SK-N-SH (cell line): ENCODE measurements at regions not wholly inside any gene's neighbourhood (a gene's known extent, or its start where the extent isn't known, plus 50 kb on each side); places are given as distances from the start of the nearest gene placed in this dataset.
A peak's percentile ranks its signal among the peaks of the same experiment; 100 is the strongest.

Experiments used
- CTCF ChIA-PET: fragments of 300-600, 350-600 bp; formaldehyde crosslinking; extraction: SDS; loops from one replicate; lab custom pipeline; 2021; lab: Yijun Ruan, JAX
- POLR2A ChIA-PET: fragments of 350-600 bp; sonication (Branson Sonifier 250); formaldehyde crosslinking; extraction: SDS; loops from one replicate; lab custom pipeline; 2020; ENCODE audit warnings: antibody characterized with exemption, inconsistent platforms; lab: Yijun Ruan, JAX
- DNase-seq: peaks from one replicate; pipeline ENCODE4 v3.0.0; 2012
- H2AFZ ChIP-seq: fragments of 200-600 bp; sonication (generic); 2 replicates; pipeline ENCODE4 v1.8.1; 2016; ENCODE audit warnings: antibody characterized with exemption, mild to moderate bottlenecking, low read depth
- H3F3A ChIP-seq: fragments of 200-600 bp; sonication (generic); replicated peaks from 2 replicates; pipeline ENCODE3; 2016; ENCODE audit warnings: antibody characterized with exemption, mild to moderate bottlenecking; ENCODE audit not compliant: insufficient read depth
- H3K27ac ChIP-seq, 2 experiments: fragments of 200-500 bp in 1 of 2; fragments of 200-600 bp in 1 of 2; sonication (Bioruptor generic) in 1 of 2; sonication (generic), shearing (Covaris generic) in 1 of 2; 2 replicates each; pipeline versions ENCODE4 v1.5.1 to v1.6.1; 2014 to 2016; ENCODE audit warnings: low read depth in 2 of 2, inconsistent platforms in 1 of 2, low read length in 1 of 2, mild to moderate bottlenecking in 1 of 2, mixed read lengths in 1 of 2
- H3K27me3 ChIP-seq: fragments of 200-600 bp; sonication (generic), shearing (Covaris generic); 2 replicates; pipeline ENCODE4 v1.6.1; 2016; ENCODE audit warnings: mixed run types; ENCODE audit not compliant: insufficient read depth
- H3K36me3 ChIP-seq, 2 experiments: fragments of 200-500 bp in 1 of 2; fragments of 200-600 bp in 1 of 2; sonication (Bioruptor generic) in 1 of 2; sonication (generic) in 1 of 2; replicated peaks in 1 of 2; 2 replicates each; pipeline versions ENCODE3 to v1.5.1; 2014 to 2016; ENCODE audit warnings: low read length in 1 of 2, mild to moderate bottlenecking in 1 of 2; ENCODE audit not compliant: insufficient read depth in 2 of 2, control insufficient read depth in 1 of 2
- H3K4me1 ChIP-seq, 2 experiments: fragments of 200-500 bp in 1 of 2; fragments of 200-600 bp in 1 of 2; sonication (Bioruptor generic) in 1 of 2; sonication (generic), shearing (Covaris generic) in 1 of 2; 2 replicates each; pipeline versions ENCODE4 v1.5.1 to v1.6.1; 2014 to 2016; ENCODE audit warnings: low read depth in 1 of 2, low read length in 1 of 2, mixed run types in 1 of 2; ENCODE audit not compliant: insufficient read depth in 2 of 2, control insufficient read depth in 1 of 2
- H3K4me2 ChIP-seq: fragments of 200-600 bp; sonication (generic), shearing (Covaris generic); 2 replicates; pipeline ENCODE4 v1.6.1; 2017; ENCODE audit warnings: mixed run types
- H3K4me3 ChIP-seq, 2 experiments: fragments of 200-500 bp in 1 of 2; fragments of 200-600 bp in 1 of 2; sonication (Bioruptor generic) in 1 of 2; sonication (generic), shearing (Covaris generic) in 1 of 2; 2 replicates each; pipeline versions ENCODE4 v1.5.1 to v1.8.1; 2014 to 2016; ENCODE audit warnings: low read depth in 2 of 2, inconsistent platforms in 1 of 2, low read length in 1 of 2, mild to moderate bottlenecking in 1 of 2, mixed read lengths in 1 of 2, moderate library complexity in 1 of 2
- H3K79me2 ChIP-seq: fragments of 200-600 bp; sonication (generic); 2 replicates; pipeline ENCODE4 v1.8.1; 2017; ENCODE audit warnings: mild to moderate bottlenecking; ENCODE audit not compliant: insufficient read depth
- H3K9ac ChIP-seq: fragments of 200-600 bp; sonication (generic); 2 replicates; pipeline ENCODE4 v1.6.1; 2017; ENCODE audit warnings: mixed run types
- H3K9me2 ChIP-seq: fragments of 200-600 bp; sonication (generic); 2 replicates; pipeline ENCODE4 v1.6.1; 2017; ENCODE audit warnings: mixed run types
- H3K9me3 ChIP-seq: fragments of 200-600 bp; sonication (generic); 2 replicates; pipeline ENCODE4 v1.6.1; 2017; ENCODE audit warnings: mixed run types, mild to moderate bottlenecking, moderate library complexity
- H4K20me1 ChIP-seq: fragments of 200-600 bp; sonication (generic); 2 replicates; pipeline ENCODE4 v1.6.1; 2017; ENCODE audit warnings: mild to moderate bottlenecking, mixed run types; ENCODE audit not compliant: insufficient read depth
- CHD2 ChIP-seq: fragments of 150-350 bp; IDR thresholded peaks from 2 replicates; pipeline ENCODE4 v1.6.1; 2018; ENCODE audit warnings: low read length; ENCODE audit not compliant: partially characterized antibody
- CTCF ChIP-seq: fragments of 200-600 bp; sonication (generic); IDR thresholded peaks from 2 replicates; pipeline ENCODE4 v1.6.1; 2017; ENCODE audit warnings: antibody characterized with exemption, mild to moderate bottlenecking, moderate library complexity
- ELF1 ChIP-seq: IDR thresholded peaks from 2 replicates; pipeline ENCODE4 v1.4.0; 2012
- EP300 ChIP-seq, 2 experiments: IDR thresholded peaks; 2 replicates each; pipeline versions ENCODE4 v1.4.0 to v1.6.1; 2012; ENCODE audit warnings: borderline replicate concordance in 1 of 2, low read depth in 1 of 2, low read length in 1 of 2
- EZH2phosphoT487 ChIP-seq: fragments of 200-600 bp; sonication (generic); IDR thresholded peaks from 2 replicates; pipeline ENCODE4 v1.6.1; 2017; ENCODE audit warnings: low read depth, mixed run types, mild to moderate bottlenecking, antibody characterized with exemption, moderate library complexity, borderline replicate concordance
- FOXJ3 ChIP-seq: sonication (generic); formaldehyde crosslinking; IDR thresholded peaks from 2 replicates; pipeline ENCODE4 v1.5.1; 2020; ENCODE audit warnings: mild to moderate bottlenecking, missing genetic modification reagents
- GABPA ChIP-seq: IDR thresholded peaks from 2 replicates; pipeline ENCODE4 v1.4.0; 2012; ENCODE audit warnings: low read depth, mild to moderate bottlenecking
- GATA2 ChIP-seq: sonication (generic); formaldehyde crosslinking; IDR thresholded peaks from 2 replicates; pipeline ENCODE4 v1.5.0; 2020; ENCODE audit warnings: mild to moderate bottlenecking, missing genetic modification reagents
- MAX ChIP-seq: IDR thresholded peaks from 2 replicates; pipeline ENCODE4 v1.4.0; 2012; ENCODE audit warnings: low read depth
- MXI1 ChIP-seq: IDR thresholded peaks from 2 replicates; pipeline ENCODE4 v1.6.1; 2012; ENCODE audit warnings: mild to moderate bottlenecking, low read depth, low read length, improper control_type of control experiment
- NFIC ChIP-seq: IDR thresholded peaks from 2 replicates; pipeline ENCODE4 v1.4.0; 2012; ENCODE audit warnings: borderline replicate concordance
- POLR2AphosphoS5 ChIP-seq: IDR thresholded peaks from 2 replicates; pipeline ENCODE4 v1.6.1; 2012; ENCODE audit warnings: low read depth, low read length
- RCOR1 ChIP-seq: fragments of 150-350 bp; IDR thresholded peaks from 2 replicates; pipeline ENCODE4 v1.6.1; 2017; ENCODE audit warnings: antibody characterized with exemption, low read length
- REST ChIP-seq: IDR thresholded peaks from 2 replicates; pipeline ENCODE4 v1.6.1; 2012; ENCODE audit warnings: mild to moderate bottlenecking, low read depth, low read length, moderate library complexity
- RXRA ChIP-seq: IDR thresholded peaks from 2 replicates; pipeline ENCODE4 v1.4.0; 2012; ENCODE audit warnings: low read depth, mild to moderate bottlenecking, borderline replicate concordance
- SIN3A ChIP-seq: IDR thresholded peaks from 2 replicates; pipeline ENCODE4 v1.6.1; 2012; ENCODE audit warnings: low read depth, mild to moderate bottlenecking, low read length, moderate library complexity, borderline replicate concordance
- TAF1 ChIP-seq: IDR thresholded peaks from 2 replicates; pipeline ENCODE4 v1.6.1; 2012; ENCODE audit warnings: low read depth, mild to moderate bottlenecking, low read length, moderate library complexity, borderline replicate concordance
- YY1 ChIP-seq: IDR thresholded peaks from 2 replicates; pipeline ENCODE4 v1.4.0; 2012; ENCODE audit warnings: low read depth, mild to moderate bottlenecking
- ZBTB33 ChIP-seq: IDR thresholded peaks from 2 replicates; pipeline ENCODE4 v1.4.0; 2012; ENCODE audit warnings: low read depth, borderline replicate concordance

- Histone ChIP-seq H3K79me2 (no peaks in the 10 kb centered on the region), H2AFZ (no peak overlapping the region), H4K20me1 (no peaks in the 10 kb centered on the region), H3F3A (no peaks in the 10 kb centered on the region), H3K27me3 (no peaks in the 10 kb centered on the region), H3K36me3 (no peaks in the 10 kb centered on the region), H3K4me3 (no peak overlapping the region), H3K4me1 (peaks cover 0 to 3% of the 10 kb centered on the region in 2 experiments; a peak in 1 of 4 replicates), H3K27ac (peak overlapping the region in 1 of 2 experiments; percentile 22; a peak in 1 of 4 replicates), H3K4me2 (no peak overlapping the region), H3K9me3 (no peaks in the 10 kb centered on the region), H3K9ac (no peak overlapping the region), H3K9me2 (no peaks in the 10 kb centered on the region)
- peak in 1 of 2 experiments; percentile 63; a peak in 1 of 4 replicates for TF ChIP-seq EP300 (IDR thresholded peaks at IDR 0.05; ENCODE audit: borderline replicate concordance in 1 of 2, low read depth in 1 of 2, low read length in 1 of 2)
- TF ChIP-seq FOXJ3 (CRISPR knock-in tag): peak; percentile 42; the same call in 1 of the 2 replicates
- peak; percentile 31; the same call in 1 of the 2 replicates for TF ChIP-seq GATA2 (CRISPR knock-in tag)
- TF ChIP-seq YY1: no peak
- CTCF ChIA-PET: interaction anchor here (0.7 to 1.1 kb wide), 2 partner anchors 13 to 40 kb away, joined by 3 to 4 read pairs; no protein-coding TSS in a partner anchor
- POLR2A ChIA-PET: no interaction called here
- DNase-seq: peak; percentile 9
Measured at GRCh38 chr13:62360609-62361008, 945.0 kb upstream of the PCDH20 start.

GRCh38 chr13:62358646-62358932, 942.9 kb upstream of the PCDH20 start:
- H2AFZ ChIP-seq: no peak overlapping the region
- no peaks in the 10 kb centered on the region for H3K9me3 ChIP-seq
- H3K27ac ChIP-seq: no peak overlapping the region
- TF ChIP-seq ZBTB33 (no peak), RXRA (no peak), SIN3A (no peak), YY1 (no peak), ELF1 (no peak), GABPA (no peak), REST (no peak), CHD2 (no peak), POLR2AphosphoS5 (no peak), NFIC (no peak), MAX (no peak), GATA2 (CRISPR knock-in tag) (no peak), EZH2phosphoT487 (no peak), CTCF (no peak), MXI1 (no peak), RCOR1 (no peak), TAF1 (no peak)
- no peak for DNase-seq
- H3K4me1 ChIP-seq: peaks cover 0 to 3% of the 10 kb centered on the region in 2 experiments; a peak in 1 of 4 replicates
- no peak overlapping the region for H3K4me2 ChIP-seq
- H3F3A ChIP-seq: no peaks in the 10 kb centered on the region
- no peak overlapping the region for H3K4me3 ChIP-seq
- ChIA-PET POLR2A (no interaction called here), CTCF (no interaction called here)
- no peaks in the 10 kb centered on the region for H3K36me3 ChIP-seq
- H3K79me2 ChIP-seq: no peaks in the 10 kb centered on the region
- H3K9ac ChIP-seq: no peak overlapping the region
- H4K20me1 ChIP-seq: no peaks in the 10 kb centered on the region
- no peaks in the 10 kb centered on the region for H3K27me3 ChIP-seq
- H3K9me2 ChIP-seq: no peaks in the 10 kb centered on the region
